ENCODE measurements at regions not wholly inside any gene's neighbourhood (a gene's known extent, or its start where the extent isn't known, plus 50 kb on each side); places are given as distances from the start of the nearest gene placed in this dataset.

- TF ChIP-seq SRF (IDR thresholded peaks at IDR 0.05; ENCODE audit: low read depth, low read length), result no peak
Observed at GRCh38 chr3:19022546-19022945, 125.8 kb upstream of the KCNH8 start (continued).

All from H1 (cell line).